Breast epithelium (tissue), 4 donors: ENCODE measurements at regions not wholly inside any gene's neighbourhood (a gene's known extent, or its start where the extent isn't known, plus 50 kb on each side); places are given as distances from the start of the nearest gene placed in this dataset.

ENCODE experiments used
- DNase-seq, 2 donors: peaks; one replicate each; pipeline ENCODE4 v3.0.0-alpha.2; 2019; ENCODE audit warnings: low spot score in 2 of 2
- H3K27ac ChIP-seq, 2 donors: fragments of 200-600 bp; sonication (generic) in 1 of 2; one replicate each; pipeline ENCODE4 v1.5.1; 2016 to 2019; ENCODE audit warnings: mild to moderate bottlenecking in 1 of 2
- H3K27me3 ChIP-seq, 2 donors: fragments of 200-600 bp; sonication (generic) in 1 of 2; one replicate each; pipeline versions ENCODE4 v1.5.1 to v1.6.0; 2017 to 2019; ENCODE audit warnings: control low read depth in 1 of 2, mild to moderate bottlenecking in 1 of 2
- H3K36me3 ChIP-seq: fragments of 200-600 bp; one replicate; pipeline ENCODE4 v1.5.1; 2019
- H3K4me1 ChIP-seq, 2 donors: fragments of 200-600 bp; sonication (generic); one replicate each; pipeline ENCODE4 v1.5.1; 2016 to 2019; ENCODE audit warnings: control low read depth in 1 of 2
- H3K4me3 ChIP-seq, 3 donors: fragments of 200-600 bp; sonication (generic); 1 replicate in 2 of 3; 2 replicates in 1 of 3; pipeline ENCODE4 v1.5.1; 2016 to 2019; ENCODE audit warnings: mild to moderate bottlenecking in 3 of 3, moderate library complexity in 2 of 3
- H3K9me3 ChIP-seq, 2 donors: fragments of 200-600 bp; sonication (generic) in 1 of 2; one replicate each; pipeline ENCODE4 v1.5.1; 2016 to 2019; ENCODE audit warnings: control low read depth in 1 of 2
- POLR2A ChIP-seq: fragments of 450-650 bp; IDR thresholded peaks from one replicate; pipeline ENCODE4 v1.6.1; 2016; ENCODE audit warnings: antibody characterized with exemption, mild to moderate bottlenecking, moderate library complexity
- POLR2AphosphoS5 ChIP-seq, 3 donors: sonication (generic); formaldehyde crosslinking; IDR thresholded peaks; one replicate each; pipeline ENCODE4 v1.6.1; 2017; ENCODE audit warnings: antibody characterized with exemption in 3 of 3
- intact Hi-C: fragments of 100-400 bp; cut with DNase I; formaldehyde crosslinking; loops from one replicate; pipeline ENCODE4 v1.15.1; 2023; ENCODE audit warnings: low total_unique reads
- TF ChIP-seq, protein P1 (sequence below), 3 donors: fragments of 450-650 bp; IDR thresholded peaks; one replicate each; pipeline ENCODE4 v1.5.1; 2016 to 2017; ENCODE audit warnings: antibody characterized with exemption in 3 of 3, mild to moderate bottlenecking in 3 of 3, moderate library complexity in 3 of 3

DNA sequence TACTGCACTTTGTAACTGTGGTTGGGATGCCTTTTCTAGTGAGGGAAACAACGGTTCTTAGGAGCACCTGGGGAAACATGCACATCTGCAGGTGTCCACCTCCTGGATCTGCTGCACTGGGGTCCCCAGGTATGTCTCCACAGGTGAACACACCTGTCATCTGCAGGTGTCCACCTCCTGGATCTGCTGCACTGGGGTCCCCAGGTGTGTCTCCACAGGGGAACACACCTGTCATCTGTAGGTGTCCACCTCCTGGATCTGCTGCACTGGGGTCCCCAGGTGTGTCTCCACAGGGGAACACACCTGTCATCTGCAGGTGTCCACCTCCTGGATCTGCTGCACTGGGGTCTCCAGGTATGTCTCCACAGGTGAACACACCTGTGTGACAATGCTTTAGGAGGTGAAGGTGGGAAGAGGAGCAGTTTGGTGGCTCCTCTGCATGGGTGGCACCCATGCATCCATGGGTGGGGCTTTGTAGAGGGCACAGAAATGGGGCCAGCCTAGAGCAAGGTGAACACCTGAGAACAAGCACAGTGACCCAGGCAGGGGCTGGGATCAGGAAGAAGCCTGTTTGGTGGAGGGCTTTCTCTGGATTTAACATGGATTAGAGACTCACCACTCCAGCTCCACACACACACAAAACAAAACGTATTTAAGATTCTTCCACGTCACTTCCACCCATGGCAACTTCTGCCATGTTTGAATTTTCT lies 206.0 kb upstream of the CDH4 start:
- TF ChIP-seq POLR2AphosphoS5 (IDR thresholded peaks at IDR 0.05) (no peak), POLR2A (no peak)
- TF ChIP-seq, protein P1, sequence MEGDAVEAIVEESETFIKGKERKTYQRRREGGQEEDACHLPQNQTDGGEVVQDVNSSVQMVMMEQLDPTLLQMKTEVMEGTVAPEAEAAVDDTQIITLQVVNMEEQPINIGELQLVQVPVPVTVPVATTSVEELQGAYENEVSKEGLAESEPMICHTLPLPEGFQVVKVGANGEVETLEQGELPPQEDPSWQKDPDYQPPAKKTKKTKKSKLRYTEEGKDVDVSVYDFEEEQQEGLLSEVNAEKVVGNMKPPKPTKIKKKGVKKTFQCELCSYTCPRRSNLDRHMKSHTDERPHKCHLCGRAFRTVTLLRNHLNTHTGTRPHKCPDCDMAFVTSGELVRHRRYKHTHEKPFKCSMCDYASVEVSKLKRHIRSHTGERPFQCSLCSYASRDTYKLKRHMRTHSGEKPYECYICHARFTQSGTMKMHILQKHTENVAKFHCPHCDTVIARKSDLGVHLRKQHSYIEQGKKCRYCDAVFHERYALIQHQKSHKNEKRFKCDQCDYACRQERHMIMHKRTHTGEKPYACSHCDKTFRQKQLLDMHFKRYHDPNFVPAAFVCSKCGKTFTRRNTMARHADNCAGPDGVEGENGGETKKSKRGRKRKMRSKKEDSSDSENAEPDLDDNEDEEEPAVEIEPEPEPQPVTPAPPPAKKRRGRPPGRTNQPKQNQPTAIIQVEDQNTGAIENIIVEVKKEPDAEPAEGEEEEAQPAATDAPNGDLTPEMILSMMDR (IDR thresholded peaks at IDR 0.05) = no peak
- Histone ChIP-seq H3K36me3 (no peaks in the 10 kb centered on the region), H3K9me3 (no peaks in the 10 kb centered on the region), H3K27me3 (peaks cover 0 to 10% of the 10 kb centered on the region in 2 donors), H3K4me1 (no peaks in the 10 kb centered on the region), H3K27ac (no peak overlapping the region), H3K4me3 (no peak overlapping the region)
- no peak for DNase-seq
- intact Hi-C loops = no loop called here

DNA sequence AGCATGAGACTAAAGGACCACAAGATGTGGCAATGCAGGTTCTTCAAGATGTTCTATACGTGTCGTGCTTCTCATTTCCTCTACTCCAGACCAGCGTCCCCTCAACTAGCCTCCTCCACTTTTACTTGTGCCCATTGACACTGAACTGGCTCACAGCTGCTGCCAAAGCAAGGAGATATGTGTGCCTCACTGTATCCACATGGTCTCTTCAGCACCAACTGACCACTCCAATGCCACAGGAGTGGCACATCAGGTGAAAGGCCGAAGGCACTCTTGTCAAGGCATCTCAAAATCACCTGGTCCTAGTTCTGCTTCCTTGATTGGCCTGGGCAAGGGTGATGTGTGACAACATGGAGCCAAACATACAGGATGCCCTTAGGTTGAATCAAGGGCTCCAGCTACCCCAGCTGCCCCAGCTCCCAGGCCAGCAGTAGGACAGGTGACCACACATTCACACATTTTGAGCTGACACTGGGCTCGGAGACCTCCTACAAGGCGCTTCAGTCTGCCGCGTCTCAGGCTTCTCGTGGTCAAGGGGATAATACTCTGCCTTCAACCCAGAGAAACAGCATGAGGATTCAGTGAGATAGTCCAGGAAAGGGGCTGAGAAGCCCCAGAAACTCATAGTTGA lies 205.2 kb upstream of the CDH4 start:
- Histone ChIP-seq H3K27ac (no peak overlapping the region), H3K4me3 (no peak overlapping the region), H3K9me3 (no peaks in the 10 kb centered on the region), H3K27me3 (peaks cover 0 to 10% of the 10 kb centered on the region in 2 donors), H3K4me1 (no peaks in the 10 kb centered on the region), H3K36me3 (no peaks in the 10 kb centered on the region)
- no peak for DNase-seq
- intact Hi-C loops = no loop called here
- TF ChIP-seq POLR2AphosphoS5 (IDR thresholded peaks at IDR 0.05) (no peak), POLR2A (no peak)
- TF ChIP-seq, protein P1 (IDR thresholded peaks at IDR 0.05) = no peak

DNA sequence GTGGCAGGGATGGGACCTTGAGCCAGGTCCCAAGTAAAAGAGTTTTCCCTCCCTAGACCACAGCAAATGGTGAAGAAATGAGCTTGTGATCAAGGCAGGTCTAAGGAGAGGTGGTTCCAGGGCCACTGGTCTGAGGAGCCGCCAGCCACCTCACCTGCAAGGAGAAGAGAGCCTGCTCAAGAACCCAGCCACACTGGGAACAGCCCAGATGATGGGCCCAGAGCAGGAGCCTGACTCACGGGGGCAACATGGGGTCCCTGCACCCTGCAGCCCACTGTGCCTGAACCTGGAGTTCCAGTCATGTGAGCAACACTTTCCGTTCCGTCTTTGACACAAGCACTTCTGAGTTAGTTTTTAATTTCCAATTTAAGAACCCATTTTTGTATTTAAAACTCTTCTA lies 204.5 kb upstream of the CDH4 start:
- H3K4me3 ChIP-seq = no peak overlapping the region
- H3K27me3 ChIP-seq = peaks cover 0 to 10% of the 10 kb centered on the region in 2 donors

DNA sequence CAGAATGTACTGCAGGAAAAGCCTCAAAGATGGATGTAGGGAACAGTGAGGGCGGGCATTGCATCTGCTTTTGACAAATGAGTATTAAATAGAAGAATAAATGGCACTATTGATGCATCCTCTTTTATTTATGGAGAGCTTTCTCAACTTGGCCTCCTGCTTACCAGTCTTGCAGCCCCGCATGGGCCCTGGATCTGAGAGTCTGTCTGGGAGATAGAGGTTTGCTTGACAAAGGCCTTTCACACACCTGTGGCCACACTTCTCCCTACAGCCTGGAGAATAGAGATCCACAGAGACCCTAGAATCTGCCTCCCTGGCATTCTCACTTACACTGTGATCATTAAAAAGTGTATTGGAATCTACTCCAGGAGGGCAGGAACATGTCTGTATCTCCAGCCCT lies 203.8 kb upstream of the CDH4 start:
- H3K4me3 ChIP-seq = no peak overlapping the region
- TF ChIP-seq POLR2A = no peak
- no peak for TF ChIP-seq POLR2AphosphoS5 (IDR thresholded peaks at IDR 0.05)
- TF ChIP-seq, protein P1 (IDR thresholded peaks at IDR 0.05) = no peak
- H3K27me3 ChIP-seq = peaks cover 0 to 10% of the 10 kb centered on the region in 2 donors
- no peaks in the 10 kb centered on the region for H3K4me1 ChIP-seq
- no peak overlapping the region for H3K27ac ChIP-seq
- no peaks in the 10 kb centered on the region for H3K9me3 ChIP-seq
- H3K36me3 ChIP-seq = no peaks in the 10 kb centered on the region
- intact Hi-C loops = no loop called here
- DNase-seq = no peak

More for the DNA sequence above, 204.5 kb upstream of the CDH4 start:
- Histone ChIP-seq H3K27ac (no peak overlapping the region), H3K4me1 (no peaks in the 10 kb centered on the region), H3K36me3 (no peaks in the 10 kb centered on the region), H3K9me3 (no peaks in the 10 kb centered on the region)
- DNase-seq = no peak
- TF ChIP-seq, protein P1 (IDR thresholded peaks at IDR 0.05) = no peak
- TF ChIP-seq POLR2AphosphoS5 (IDR thresholded peaks at IDR 0.05) = no peak
- TF ChIP-seq POLR2A = no peak
- intact Hi-C loops = no loop called here

DNA sequence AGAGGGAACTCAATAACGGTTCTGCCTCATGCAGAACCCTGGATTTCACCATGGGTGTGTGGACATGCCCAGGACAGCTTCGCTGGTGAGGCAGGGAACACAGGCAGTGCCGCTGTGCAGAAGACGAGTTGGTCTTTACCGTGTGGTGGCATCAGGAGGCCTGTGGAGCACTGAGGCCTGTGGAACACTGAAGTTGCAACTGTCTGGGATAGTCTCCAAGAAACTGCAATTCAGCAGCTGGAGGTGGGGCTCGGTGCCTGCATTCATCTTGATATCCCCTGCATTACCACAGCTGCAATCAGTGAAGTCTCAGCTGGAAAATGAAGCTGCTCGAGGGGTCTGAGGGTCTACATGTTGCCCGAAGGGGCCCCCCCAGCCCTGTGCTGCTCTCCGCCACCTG lies 202.4 kb upstream of the CDH4 start:
- DNase-seq = no peak
- no peak overlapping the region for H3K27ac ChIP-seq
- H3K4me3 ChIP-seq = no peak overlapping the region
- intact Hi-C loops = no loop called here
- TF ChIP-seq, protein P1 (IDR thresholded peaks at IDR 0.05) = no peak
- no peak for TF ChIP-seq POLR2AphosphoS5 (IDR thresholded peaks at IDR 0.05)
- TF ChIP-seq POLR2A = no peak
- no peaks in the 10 kb centered on the region for H3K9me3 ChIP-seq
- no peaks in the 10 kb centered on the region for H3K4me1 ChIP-seq
- H3K36me3 ChIP-seq = no peaks in the 10 kb centered on the region
- peaks cover 0 to under 1% of the 10 kb centered on the region in 2 donors for H3K27me3 ChIP-seq
